ENCODE measurements at regions not wholly inside any gene's neighbourhood (a gene's known extent, or its start where the extent isn't known, plus 50 kb on each side); places are given as distances from the start of the nearest gene placed in this dataset.

DNA sequence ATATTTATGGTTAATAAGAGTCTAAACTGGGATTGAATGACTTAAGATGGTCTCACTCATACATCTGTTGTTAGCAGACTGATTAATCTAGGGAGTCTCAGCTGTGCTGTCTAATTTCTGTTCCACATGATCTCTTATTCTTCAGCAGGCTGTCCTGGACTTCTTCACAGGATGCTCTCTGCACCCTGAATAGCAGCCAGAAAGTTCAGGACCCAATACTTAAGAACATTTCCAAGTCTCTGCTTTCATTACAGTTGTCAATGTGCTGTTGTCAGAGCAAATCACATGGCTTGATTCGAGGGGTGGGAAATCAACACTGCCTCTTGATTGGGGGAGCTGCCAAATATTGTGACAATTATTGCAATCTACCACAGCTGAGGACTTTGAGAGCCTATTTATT is 627.1 kb upstream of the SLC8A1 start:
- DNase-seq: no peak

DNA sequence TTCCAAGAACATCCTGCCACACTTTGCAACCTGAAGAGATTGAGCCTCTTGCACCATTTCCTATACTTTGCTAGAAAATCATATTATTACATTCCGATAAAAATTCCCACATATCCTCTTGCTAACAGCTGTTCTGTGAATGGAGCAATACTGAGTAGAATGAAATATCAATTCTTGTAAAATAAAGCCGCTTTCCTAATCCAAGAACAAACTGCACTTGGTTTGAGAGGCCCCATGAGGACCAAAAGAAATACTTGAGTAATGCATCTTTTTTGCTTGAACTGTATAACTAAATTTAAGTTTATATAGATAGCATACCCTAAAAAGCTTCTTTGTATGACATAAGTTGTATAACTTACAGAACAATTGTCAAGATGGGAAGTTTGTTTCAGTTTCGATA is 632.4 kb upstream of the SLC8A1 start:
- DNase-seq: no peak

DNA sequence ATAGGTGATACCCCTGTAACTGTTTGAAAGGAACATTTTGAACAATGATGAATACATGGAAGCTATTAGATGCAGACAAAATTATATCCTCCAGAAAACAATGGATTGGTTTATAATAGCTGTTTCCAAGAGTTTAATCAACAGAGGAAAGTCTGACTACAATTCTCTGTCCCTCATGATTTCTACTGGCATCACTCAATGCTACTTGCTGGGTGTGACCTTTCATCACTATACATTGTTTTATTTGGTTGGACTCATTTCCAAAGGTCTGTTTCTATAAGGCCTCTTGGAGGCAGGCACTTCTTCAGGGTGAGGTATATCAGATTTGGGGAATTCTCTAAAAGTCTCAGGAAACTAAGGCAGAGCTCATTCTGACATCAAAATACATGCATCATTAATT is 636.1 kb upstream of the SLC8A1 start:
- no peak for DNase-seq

GRCh38 chr2:41101281-41101680 is 649.4 kb upstream of the SLC8A1 start:
- no peak for DNase-seq

- no peak for DNase-seq
Observed at GRCh38 chr2:41109744-41110143, 657.9 kb upstream of the SLC8A1 start.

GRCh38 chr2:41111836-41112627 is 660.1 kb upstream of the SLC8A1 start:
- DNase-seq: no peak

- DNase-seq: no peak
Observed at GRCh38 chr2:41116106-41116797, 664.4 kb upstream of the SLC8A1 start.

- DNase-seq: no peak
Observed at GRCh38 chr2:41119489-41119888, 667.6 kb upstream of the SLC8A1 start.

- no peak for DNase-seq
Observed at GRCh38 chr2:41123341-41123740, 671.5 kb upstream of the SLC8A1 start.

DNA sequence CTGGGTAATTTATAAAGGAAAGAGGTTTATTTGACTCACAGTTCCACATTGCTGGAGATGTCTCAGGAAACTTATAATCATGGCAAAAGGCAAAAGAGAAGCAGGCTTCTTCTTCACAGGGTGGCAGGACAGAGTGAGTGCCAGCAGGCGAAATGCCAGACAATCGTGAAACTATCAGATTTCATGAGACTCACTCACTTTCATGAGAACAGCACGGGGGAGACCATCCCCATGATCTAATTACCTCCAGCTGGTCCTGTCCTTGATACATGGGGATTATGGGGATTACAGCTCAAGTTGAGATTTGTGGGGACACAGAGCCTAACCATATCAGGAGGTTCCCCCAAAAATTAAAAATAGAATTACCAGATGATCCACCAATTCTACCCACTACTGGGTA is 675.5 kb upstream of the SLC8A1 start:
- no peak for DNase-seq

GRCh38 chr2:41129988-41130387 is 678.1 kb upstream of the SLC8A1 start:
- DNase-seq: no peak

- DNase-seq: no peak
Observed at GRCh38 chr2:41137031-41137430, 685.1 kb upstream of the SLC8A1 start.

DNA sequence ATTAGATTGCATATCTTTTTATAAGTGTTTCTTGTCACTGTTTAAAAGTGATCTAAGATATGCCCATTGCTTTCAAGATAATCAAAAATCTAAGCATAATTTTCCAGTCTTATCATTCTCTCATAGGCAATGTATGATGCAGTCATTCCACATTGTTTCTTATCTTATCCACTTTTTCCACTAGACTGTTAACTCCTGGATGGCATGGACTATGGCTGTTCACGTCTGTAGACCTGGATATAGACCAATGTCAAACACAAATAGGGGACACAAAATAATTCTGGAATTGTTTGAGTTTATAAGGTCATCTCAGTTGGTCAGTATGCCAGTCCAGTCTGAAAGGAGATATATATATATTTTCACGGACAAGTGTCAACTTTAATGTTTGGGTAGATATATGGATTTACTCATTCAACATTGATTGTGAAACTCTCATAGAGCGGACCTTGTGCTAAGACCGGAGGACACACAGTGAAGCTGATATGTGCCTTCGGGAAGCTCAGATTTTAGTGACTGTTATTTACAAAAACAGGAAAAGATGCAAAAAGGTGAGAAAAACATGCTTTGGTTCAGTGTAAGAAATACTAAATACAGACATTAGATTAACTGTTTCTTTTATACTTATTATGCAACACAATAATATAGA is 689.4 kb upstream of the SLC8A1 start:
- DNase-seq: no peak

GRCh38 chr2:41142478-41142877 is 690.6 kb upstream of the SLC8A1 start:
- no peak for DNase-seq

- no peak for DNase-seq
Observed at GRCh38 chr2:41145066-41145465, 693.2 kb upstream of the SLC8A1 start.

- no peak for DNase-seq
Observed at GRCh38 chr2:41149054-41149453, 697.2 kb upstream of the SLC8A1 start.

DNA sequence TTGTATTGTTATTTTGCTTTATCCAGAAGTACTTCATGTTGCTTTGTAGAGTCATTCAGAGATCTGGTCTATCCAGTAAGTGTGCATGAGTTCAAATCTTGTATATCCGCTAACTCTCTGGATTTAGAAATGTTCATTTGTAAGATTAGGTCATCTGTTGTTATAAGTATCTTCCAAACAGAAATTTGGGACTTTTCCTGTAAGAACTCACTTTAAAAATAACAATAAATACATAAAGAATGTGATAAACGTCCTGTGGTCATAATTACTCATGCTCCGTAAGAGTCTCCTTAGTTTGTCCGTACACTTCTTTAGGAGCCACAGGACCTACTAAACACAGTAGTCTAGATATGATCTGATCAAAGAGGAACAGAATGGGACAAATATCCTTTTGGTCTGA is 699.9 kb upstream of the SLC8A1 start:
- no peak for DNase-seq

GRCh38 chr2:41152318-41152717 is 700.4 kb upstream of the SLC8A1 start:
- no peak for DNase-seq

DNA sequence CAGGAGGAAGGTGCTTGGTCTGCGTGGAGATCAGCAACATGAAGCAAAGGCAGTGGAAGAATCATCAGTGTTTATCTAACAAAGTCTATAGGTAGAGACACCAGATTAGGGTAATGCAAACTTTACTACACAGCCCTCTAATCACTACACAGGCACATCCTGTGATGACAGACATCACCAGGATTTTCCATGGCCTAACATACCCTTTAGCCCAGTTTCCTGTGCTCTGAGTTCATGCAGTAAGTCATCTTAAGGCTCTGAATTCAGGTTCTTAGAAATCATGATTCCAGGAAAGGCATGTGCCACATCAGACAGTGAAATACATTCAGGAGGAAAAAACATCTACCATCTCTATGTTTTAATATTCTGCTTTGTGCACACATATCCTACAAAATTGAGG is 708.5 kb upstream of the SLC8A1 start:
- peak in 1 of 5 donors; percentile 22 for DNase-seq

- no peak for DNase-seq
Observed at GRCh38 chr2:41167014-41167413, 715.1 kb upstream of the SLC8A1 start.

DNA sequence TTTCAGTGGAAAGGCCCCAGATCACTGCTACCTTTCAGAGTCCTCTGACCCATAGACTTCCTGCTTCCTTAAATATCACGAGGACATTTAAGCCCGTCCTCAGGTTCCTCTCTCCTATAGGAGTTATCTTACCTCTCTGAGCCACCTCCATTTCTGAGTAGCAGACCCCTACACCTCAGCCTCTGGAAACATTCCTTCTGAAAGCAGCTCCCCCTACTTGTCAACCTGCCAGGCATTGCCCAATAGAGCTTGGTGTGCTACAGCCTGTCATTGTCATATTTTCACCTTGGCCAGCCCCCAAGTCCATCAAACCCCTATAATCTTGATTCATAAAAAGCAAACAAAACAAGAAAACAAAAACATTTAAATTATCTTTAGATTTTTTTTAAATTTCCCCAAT is 717.9 kb upstream of the SLC8A1 start:
- DNase-seq: no peak

- DNase-seq: no peak
Observed at GRCh38 chr2:41170589-41170988, 718.7 kb upstream of the SLC8A1 start.

- DNase-seq: no peak
Observed at GRCh38 chr2:41180387-41180786, 728.5 kb upstream of the SLC8A1 start.

GRCh38 chr2:41182961-41183360 is 731.1 kb upstream of the SLC8A1 start:
- DNase-seq: no peak
